ENCODE measurements at regions not wholly inside any gene's neighbourhood (a gene's known extent, or its start where the extent isn't known, plus 50 kb on each side); places are given as distances from the start of the nearest gene placed in this dataset.

DNA sequence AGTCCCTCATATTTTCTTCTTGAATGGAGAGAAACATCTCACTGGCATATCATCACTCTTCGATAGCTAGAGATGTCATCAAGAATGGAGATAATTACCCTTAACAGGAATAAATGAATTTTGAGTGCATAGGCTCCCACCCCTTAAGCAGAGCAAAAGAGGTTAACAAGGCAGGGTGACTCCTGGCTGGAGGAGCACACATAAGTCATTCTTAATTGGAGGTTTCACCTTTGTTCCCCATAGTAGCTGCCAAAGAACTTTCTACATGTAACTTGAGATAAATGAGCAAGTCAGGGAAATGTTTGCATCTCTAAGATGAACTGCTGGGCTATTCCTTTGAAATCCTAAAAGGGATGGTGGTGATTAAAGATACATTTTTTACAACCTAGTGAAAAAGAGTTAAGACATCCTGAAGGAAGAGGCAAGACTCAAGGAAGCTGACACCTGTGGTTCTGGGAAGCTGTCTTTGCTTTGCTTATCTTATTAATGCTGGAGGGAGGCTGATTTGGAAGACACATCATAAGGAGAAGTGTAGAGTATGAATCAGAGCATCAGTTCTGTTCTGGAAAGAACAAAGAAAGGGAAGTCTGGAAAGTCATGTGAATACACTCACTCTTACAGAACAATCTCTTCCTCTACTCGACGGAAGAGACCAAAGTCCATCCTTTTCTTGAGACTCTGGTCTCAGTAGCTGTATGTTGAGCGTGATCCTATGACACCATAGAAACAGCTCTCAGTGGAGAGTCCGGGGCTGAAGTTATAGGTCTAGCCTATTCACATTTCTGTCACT lies 326.3 kb downstream of the OSTF1 start:
- peaks cover 28% of the 10 kb centered on the region for H3K9me3 Mint-ChIP-seq
- H3K36me3 Mint-ChIP-seq (ENCODE audit: low read depth): no peaks in the 10 kb centered on the region
- TF ChIP-seq CTCF (IDR thresholded peaks at IDR 0.05): no peak
- peaks cover 1% of the 10 kb centered on the region; the same call in 1 of the 2 replicates for H3K27me3 Mint-ChIP-seq (ENCODE audit: insufficient read depth)
- H3K27ac Mint-ChIP-seq: no peak overlapping the region
- no peak overlapping the region for H3K4me3 Mint-ChIP-seq
- no peaks in the 10 kb centered on the region for H3K4me1 Mint-ChIP-seq (ENCODE audit: low read depth)
- no peak for DNase-seq

GRCh38 chr9:75417471-75417870 lies 329.2 kb downstream of the OSTF1 start:
- Mint-ChIP-seq H3K9me3 (peaks cover 11% of the 10 kb centered on the region), H3K4me1 (ENCODE audit: low read depth) (no peaks in the 10 kb centered on the region), H3K27me3 (ENCODE audit: insufficient read depth) (peaks cover 1% of the 10 kb centered on the region; the same call in 1 of the 2 replicates), H3K36me3 (ENCODE audit: low read depth) (no peaks in the 10 kb centered on the region), H3K27ac (no peak overlapping the region), H3K4me3 (no peak overlapping the region)
- no peak for TF ChIP-seq CTCF (IDR thresholded peaks at IDR 0.05)
- DNase-seq: no peak

DNA sequence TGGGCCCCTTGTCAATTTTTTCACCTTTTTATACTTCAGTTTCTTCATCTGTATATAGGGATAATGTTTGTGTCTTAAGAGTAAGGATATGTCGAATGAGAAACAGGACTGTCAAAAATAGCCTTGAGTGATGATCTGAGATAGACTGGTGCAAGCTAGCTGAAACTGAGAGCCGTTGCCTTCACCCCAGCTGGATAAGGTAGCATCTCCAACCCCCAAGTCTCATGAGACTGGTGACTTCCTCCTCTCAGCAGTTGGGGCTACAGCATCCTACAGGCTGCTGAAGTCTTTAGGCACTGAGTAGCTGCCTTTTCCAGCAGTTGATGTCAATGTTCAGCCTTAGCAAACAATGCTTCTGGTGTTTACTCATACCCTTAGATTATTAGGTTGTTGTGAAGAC lies 330.2 kb downstream of the OSTF1 start:
- peaks cover 1% of the 10 kb centered on the region; the same call in 1 of the 2 replicates for H3K27me3 Mint-ChIP-seq (ENCODE audit: insufficient read depth)
- no peaks in the 10 kb centered on the region for H3K36me3 Mint-ChIP-seq (ENCODE audit: low read depth)
- no peak for DNase-seq
- TF ChIP-seq CTCF (IDR thresholded peaks at IDR 0.05): no peak
- H3K9me3 Mint-ChIP-seq: peaks cover 15% of the 10 kb centered on the region
- H3K4me3 Mint-ChIP-seq: no peak overlapping the region
- H3K4me1 Mint-ChIP-seq (ENCODE audit: low read depth): no peaks in the 10 kb centered on the region
- H3K27ac Mint-ChIP-seq: no peak overlapping the region

DNA sequence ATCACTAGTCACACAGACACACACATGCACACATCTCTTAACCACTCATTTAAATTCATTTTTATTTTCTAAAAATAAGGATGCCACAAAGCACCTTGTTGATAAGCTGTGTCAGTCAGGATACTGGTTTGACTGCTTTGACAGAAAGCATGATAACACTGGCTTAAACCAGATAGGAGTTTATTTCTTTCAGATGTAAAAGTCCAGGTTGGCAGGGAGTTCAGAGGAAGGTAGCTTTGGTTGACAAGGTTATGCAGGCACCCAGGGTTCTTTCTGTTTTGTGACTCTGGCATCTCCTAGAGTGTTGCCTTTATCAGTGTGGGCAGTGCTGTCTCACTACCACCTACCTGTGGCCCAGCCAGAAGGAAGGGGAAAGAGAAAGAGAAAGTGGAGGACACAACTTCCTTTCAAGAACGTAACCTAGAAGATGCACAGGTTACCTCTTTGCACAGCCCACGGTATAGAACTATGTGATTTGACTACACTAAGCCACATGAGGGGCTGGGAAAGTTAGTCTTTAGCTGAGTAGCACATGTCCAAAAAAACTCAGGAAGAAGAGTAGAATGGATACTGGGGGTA lies 334.7 kb downstream of the OSTF1 start:
- Mint-ChIP-seq H3K9me3 (peaks cover 21% of the 10 kb centered on the region), H3K4me3 (no peak overlapping the region), H3K36me3 (ENCODE audit: low read depth) (no peaks in the 10 kb centered on the region), H3K4me1 (ENCODE audit: low read depth) (no peaks in the 10 kb centered on the region), H3K27me3 (ENCODE audit: insufficient read depth) (no peaks in the 10 kb centered on the region), H3K27ac (no peak overlapping the region)
- no peak for TF ChIP-seq CTCF (IDR thresholded peaks at IDR 0.05)
- DNase-seq: no peak

DNA sequence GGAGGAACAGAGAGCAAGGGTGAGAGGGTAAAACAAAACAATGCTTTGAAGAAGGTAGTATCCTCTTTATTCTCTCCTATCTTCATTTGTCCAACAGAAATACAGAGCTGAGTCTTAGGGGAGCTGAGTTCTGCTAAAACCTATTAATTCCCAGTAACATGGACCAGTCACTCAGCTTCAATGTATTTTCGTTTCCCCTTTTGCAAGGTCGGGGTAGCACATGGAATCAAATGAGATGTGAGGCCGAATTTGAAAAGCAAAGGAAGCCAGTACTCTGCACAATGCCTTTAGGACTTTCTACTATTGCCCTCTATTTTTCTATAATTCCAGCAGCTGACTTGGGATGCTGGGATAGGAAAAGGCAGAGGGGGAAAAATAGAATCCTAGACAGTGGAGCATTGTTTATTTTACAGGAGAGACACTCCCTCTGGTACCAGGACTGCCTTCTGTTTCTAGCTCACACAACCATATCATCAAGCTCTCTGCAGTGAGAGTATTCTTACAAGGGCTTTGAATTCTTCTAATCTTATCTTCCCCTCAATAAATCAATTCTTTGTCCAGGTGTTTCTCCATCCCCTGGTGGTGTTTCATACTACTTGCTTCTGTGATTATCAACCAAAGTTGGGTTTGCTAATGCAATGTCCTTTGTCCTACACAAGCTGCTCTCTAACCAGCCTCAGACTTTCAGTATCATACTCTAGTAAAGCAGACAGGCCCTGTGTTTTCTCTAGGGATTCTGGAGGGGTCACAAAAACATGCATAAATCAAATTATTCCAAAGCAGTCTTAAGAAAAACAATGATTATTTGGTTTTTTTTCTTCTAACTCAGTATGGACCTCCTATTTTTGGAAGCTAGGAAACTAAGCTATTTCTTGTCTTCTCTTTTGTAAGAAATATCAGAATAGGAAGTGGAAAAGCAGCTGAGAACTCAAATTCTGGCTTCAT lies 341.5 kb downstream of the OSTF1 start:
- H3K4me3 Mint-ChIP-seq: no peak overlapping the region
- peaks cover 27% of the 10 kb centered on the region for H3K9me3 Mint-ChIP-seq
- DNase-seq: no peak
- H3K36me3 Mint-ChIP-seq (ENCODE audit: low read depth): 0 out of 2 replicates have a peak, but pooled peaks cover 6% of the 10 kb centered on the region
- peaks cover 2% of the 10 kb centered on the region for H3K27me3 Mint-ChIP-seq (ENCODE audit: insufficient read depth)
- no peak overlapping the region for H3K27ac Mint-ChIP-seq
- TF ChIP-seq CTCF (IDR thresholded peaks at IDR 0.05): no peak
- H3K4me1 Mint-ChIP-seq (ENCODE audit: low read depth): no peaks in the 10 kb centered on the region

All from HFFc6 (cell line).